GM18861 (cell line): ENCODE measurements at regions not wholly inside any gene's neighbourhood (a gene's known extent, or its start where the extent isn't known, plus 50 kb on each side); places are given as distances from the start of the nearest gene placed in this dataset.

Source experiments
- ATAC-seq: cut with Tn5 transposase; IDR thresholded peaks from one replicate; pipeline ENCODE4 v1.9.1; 2021; ENCODE audit not compliant: unreplicated experiment

GRCh38 chr15:95865330-95865739 is 465.2 kb upstream of the NR2F2 start:
- no peak for ATAC-seq

DNA sequence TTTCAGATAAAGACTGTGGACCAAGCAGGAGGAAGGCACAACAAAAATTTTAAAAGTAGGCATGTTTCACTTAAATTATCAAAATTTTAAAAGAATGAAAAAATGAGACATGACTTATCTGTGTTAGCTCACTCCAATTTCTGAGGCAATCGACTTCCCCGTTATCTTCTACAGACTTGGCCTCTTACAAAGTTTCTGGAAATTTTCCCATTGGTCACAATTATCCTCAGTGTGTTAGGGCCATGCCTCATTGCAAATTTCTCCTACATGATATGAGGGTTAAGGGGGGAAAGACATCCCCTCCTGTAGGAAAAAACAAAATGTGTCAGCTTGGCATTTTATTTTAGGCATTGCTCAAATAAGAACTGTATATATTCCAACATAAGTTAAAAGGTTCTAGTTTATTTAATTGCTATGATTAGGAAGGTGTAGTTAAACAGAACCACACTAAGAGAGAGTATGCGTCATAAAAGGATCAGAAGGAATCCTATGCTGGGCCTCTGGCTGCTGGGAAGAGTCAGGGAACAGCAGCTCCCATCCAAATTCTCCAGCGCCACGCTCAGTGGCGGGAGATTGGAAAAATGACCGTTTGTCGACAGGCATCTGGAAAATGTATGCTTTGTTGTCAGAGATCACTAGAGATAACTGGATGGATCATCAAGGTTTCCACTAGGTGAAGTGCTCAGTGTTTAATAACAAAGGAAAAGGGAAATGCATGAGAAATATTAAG is 463.6 kb upstream of the NR2F2 start:
- no peak for ATAC-seq

GRCh38 chr15:95868450-95868849 is 462.1 kb upstream of the NR2F2 start:
- no peak for ATAC-seq

DNA sequence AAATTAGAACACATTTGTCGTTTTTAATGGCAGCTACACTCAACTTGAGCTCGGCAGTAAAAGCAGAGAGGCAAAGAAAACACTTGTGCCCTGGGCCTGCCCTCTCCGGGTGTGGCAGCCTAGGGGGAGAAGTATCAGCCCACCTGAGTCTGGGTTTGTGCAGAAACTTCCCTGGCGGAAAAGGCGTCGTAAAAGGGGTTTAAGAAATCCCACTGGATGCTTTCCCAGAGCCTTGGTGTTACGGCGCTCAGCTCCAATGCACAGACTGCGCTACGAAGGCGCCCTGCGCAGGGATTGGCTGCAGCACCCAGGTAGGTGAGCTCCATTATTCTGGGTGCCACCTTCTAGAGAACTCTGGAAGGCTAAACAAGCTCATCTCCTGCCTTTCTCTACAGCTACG is 461.5 kb upstream of the NR2F2 start:
- ATAC-seq = no peak

- no peak for ATAC-seq
Measured at GRCh38 chr15:95869920-95870319, 460.6 kb upstream of the NR2F2 start.

- ATAC-seq = no peak
Measured at GRCh38 chr15:95872366-95872771, 458.1 kb upstream of the NR2F2 start.

DNA sequence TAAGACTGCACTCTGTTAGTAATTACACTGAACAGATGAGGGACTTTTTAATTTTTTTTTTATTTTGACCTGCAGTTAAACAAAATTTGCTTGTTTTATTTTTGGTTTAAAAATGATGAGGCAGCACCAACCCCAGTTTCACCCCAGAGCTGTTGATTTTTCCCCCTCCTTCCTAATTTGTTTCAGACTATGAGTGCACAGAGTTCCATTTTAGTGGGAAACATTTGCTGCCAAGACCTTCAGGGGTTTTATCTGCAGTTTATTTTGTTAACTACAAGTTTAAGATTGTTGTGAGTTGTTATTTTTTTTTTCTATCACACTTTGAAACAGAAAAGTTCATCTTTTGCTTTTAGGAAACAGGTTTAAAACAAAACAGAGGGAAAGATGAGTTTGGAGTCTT is 455.9 kb upstream of the NR2F2 start:
- ATAC-seq = no peak

GRCh38 chr15:95875121-95875643 is 455.3 kb upstream of the NR2F2 start:
- no peak for ATAC-seq

DNA sequence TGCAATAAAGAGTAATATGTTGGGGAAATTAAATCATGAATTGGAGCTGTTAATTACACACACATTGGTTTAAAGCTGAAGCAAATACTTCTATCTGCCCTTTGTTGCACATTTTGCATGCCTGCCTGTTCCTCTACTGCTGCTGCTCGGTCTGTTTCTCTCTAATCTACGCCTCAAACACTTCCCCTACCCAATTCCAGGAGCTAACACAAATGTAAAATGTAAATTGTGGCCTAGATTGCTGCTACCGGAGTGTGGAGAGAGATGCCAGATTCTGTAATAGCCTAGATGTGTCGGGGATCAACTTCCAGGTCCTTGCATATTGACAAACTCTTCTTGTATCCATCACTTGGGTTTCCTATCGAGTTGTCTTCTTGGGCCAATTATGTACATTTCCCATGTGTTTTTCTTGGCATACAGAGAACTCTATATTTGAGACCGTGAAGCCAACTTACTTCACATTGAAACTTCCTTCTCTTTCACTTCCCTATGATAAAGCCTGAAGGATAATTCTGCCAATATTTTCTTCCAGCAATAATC is 450.4 kb upstream of the NR2F2 start:
- no peak for ATAC-seq

- ATAC-seq = no peak
Measured at GRCh38 chr15:95880630-95881029, 449.9 kb upstream of the NR2F2 start.

DNA sequence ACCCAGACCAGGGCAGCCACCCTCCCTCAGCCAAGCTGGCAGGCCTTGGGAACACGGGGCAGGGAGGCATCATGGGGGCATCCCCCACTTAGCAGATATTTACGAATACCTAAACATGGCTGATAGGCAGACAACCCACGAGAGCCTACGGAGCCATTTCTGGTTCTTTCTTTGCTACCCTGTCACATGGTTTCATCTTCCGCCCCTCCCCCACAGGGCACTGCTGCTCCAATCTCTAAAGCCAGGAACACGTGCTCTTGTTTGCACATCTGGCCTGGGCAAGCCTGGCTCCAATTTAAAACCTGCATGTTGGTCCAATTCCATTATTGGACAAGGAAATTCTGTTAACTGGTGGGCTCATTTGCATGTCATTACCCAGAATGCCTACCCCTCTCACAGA is 447.4 kb upstream of the NR2F2 start:
- ATAC-seq = no peak

- no peak for ATAC-seq
Measured at GRCh38 chr15:95884276-95884675, 446.2 kb upstream of the NR2F2 start.

DNA sequence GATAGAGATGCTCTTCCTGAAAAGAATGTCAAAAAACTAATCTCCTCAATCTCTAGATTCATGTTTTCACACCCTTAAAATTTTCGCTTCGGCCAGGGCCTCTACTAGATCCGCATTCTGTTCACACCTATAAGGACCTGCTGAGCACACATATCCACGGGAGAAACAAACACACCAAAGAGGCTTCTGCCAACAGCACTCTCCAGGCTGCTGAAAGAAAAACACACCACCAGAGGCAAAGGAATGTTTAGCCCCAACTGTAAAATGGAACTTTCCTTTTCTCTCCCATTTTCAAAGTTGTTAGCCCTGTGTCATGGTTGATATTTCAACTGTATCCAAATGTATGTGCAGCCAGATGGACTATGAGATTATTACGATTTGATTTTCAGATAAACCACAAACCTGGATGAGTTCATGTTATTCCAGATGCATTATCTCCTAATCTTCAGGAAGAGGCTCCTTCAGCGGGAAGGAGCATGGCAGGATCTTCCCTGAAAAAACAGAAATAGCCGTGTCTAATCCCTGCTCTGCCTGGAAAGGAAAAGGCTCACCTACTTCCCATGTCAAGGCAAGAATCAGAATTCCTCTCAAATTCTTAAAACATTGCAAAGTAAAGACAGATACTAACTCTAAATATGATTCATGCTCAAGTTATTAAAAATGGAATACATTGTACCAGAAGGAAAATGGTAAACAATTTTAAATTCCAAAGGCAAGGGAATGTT is 442.7 kb upstream of the NR2F2 start:
- ATAC-seq = no peak

DNA sequence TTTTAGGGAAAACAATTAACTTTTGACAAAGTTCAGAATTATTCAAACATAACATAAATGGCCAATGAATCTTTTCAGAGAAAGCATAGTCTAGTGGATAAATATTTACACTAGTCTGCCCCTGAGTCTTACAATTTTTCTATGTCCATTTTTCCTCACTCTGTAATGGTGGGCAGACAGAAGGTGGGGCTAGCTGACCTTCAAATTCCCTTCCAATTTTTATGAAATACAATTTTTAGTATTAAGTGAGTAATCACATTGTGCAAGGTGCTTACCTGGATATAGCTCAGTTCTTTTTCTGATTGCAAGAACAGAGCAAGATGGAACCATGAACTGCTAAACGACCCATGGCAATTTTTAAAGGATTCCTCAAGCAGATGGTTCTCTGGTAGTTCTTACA is 441.7 kb upstream of the NR2F2 start:
- ATAC-seq = no peak

DNA sequence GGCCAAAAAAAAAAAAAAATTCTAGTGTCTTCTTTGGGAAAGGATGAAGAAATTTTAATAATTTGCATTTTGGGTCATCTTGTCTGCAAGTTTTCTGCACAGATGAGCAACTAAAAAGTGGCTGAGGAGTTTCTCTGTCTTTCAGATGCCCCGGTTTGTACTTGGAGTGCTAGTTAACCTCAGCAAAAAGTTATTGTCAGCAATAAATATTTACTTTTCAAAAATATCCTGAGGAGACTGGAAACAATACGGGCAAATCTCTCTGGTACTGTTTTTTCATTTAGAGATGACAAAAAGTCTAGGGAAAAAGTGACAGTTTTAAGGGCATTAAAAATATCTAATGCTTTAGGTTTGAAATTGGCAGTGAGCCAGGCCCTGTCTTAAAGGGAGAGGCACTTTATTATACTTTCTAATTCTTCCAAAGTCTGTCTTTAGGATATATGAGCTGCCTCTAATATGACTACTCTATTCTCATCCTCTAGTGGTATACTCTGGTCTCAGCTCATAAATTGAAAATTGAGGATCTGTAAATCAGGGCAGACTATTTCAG is 436.0 kb upstream of the NR2F2 start:
- no peak for ATAC-seq

- ATAC-seq = no peak
Measured at GRCh38 chr15:95895508-95895907, 435.0 kb upstream of the NR2F2 start.

GRCh38 chr15:95897651-95898050 is 432.8 kb upstream of the NR2F2 start:
- no peak for ATAC-seq

DNA sequence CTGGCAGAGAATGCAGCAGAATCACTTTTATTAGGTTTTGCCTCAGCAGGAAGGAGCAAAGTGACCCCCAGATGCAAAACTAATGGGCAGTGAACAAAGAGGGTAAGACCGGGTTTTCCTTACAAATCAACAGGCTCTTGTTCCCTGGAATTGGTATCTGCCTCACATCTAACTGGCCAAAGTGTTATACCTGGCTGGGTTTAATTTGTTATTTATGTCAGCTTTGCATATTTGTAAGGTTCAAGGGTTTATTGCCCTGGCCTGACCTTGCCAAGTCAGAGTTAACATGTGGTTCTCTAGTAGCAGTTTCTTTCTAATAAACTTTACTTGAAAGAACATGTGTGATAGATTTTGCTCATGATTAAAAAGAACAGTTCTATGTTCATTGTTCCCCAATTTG is 431.7 kb upstream of the NR2F2 start:
- no peak for ATAC-seq

DNA sequence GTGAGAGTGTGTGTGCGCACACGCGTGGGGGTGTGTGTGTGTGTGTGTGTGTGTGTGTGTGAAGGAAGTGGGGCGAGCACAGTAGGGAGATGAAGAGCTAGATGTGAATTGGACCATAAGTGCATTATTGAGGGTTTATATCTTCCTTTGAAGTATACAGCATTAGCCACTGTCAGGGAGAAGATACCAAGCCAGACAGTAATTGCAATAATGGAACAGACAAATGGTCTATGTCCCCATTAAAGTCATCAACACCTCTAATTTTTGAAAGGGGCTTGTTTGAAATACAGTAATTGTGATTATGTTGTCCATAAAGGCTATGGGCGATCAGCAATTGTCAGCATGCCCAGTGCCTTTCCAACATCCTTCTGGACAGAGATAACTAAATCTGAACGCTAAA is 429.2 kb upstream of the NR2F2 start:
- ATAC-seq = no peak

- no peak for ATAC-seq
Measured at GRCh38 chr15:95902606-95903005, 427.9 kb upstream of the NR2F2 start.

GRCh38 chr15:95903352-95903751 is 427.1 kb upstream of the NR2F2 start:
- ATAC-seq = no peak

DNA sequence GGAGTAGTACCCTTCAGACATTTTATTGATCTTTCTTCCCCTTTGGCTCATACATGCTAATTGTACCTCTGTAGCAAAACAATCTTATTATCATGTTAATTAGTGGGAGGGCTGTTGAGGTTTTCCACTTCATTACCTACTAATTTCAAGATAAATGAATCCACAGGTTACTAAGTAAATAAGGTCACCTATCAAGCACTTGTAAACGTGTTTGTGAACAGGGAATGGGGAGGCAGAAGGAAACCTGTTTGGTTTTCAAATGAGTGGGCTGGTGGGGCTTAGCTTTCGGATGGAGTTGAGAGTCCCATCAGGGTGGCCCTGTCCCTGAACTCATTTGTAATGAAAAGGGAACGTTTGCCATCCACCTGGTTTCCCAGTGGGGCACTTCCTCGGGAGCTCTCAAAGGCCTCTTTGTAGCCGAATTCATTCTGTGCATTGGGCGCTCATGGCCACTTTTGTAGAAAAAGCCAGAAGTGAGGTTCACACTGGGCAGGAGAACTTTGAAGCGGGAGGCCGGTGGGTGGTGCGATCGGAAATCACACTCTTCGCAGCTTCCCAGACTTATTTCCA is 419.8 kb upstream of the NR2F2 start:
- ATAC-seq = no peak
